HepG2 (cell line): ENCODE measurements at regions not wholly inside any gene's neighbourhood (a gene's known extent, or its start where the extent isn't known, plus 50 kb on each side); places are given as distances from the start of the nearest gene placed in this dataset.

Source experiments
- BCL6 ChIP-seq: IDR thresholded peaks from 2 replicates; pipeline ENCODE4 v1.6.1; 2016; ENCODE audit warnings: missing genetic modification reagents, missing compliant biosample characterization
- FOXJ3 ChIP-seq: sonication (generic); formaldehyde crosslinking; IDR thresholded peaks from 2 replicates; pipeline ENCODE4 v1.4.0; 2020; ENCODE audit warnings: missing genetic modification reagents, mild to moderate bottlenecking, borderline replicate concordance
- HNF4G ChIP-seq, 2 experiments: sonication (generic) in 1 of 2; formaldehyde crosslinking in 1 of 2; IDR thresholded peaks; 2 replicates each; pipeline versions ENCODE4 v1.4.0 to v1.6.1; 2011 to 2020; ENCODE audit warnings: borderline replicate concordance in 2 of 2, low read depth in 2 of 2, mild to moderate bottlenecking in 2 of 2, low read length in 1 of 2, missing genetic modification reagents in 1 of 2, moderate library complexity in 1 of 2
- RARA ChIP-seq: IDR thresholded peaks from 2 replicates; pipeline ENCODE4 v1.6.1; 2016; ENCODE audit warnings: missing genetic modification reagents, missing compliant biosample characterization
- SOX13 ChIP-seq, 3 experiments: fragments of 450-650 bp in 1 of 3; sonication (generic) in 1 of 3; formaldehyde crosslinking in 1 of 3; IDR thresholded peaks in 2 of 3; conservative IDR thresholded peaks in 1 of 3; 2 replicates each; pipeline versions ENCODE4 v1.5.0 to v1.6.1; 2016 to 2020; ENCODE audit warnings: antibody characterized with exemption in 1 of 3, mild to moderate bottlenecking in 1 of 3, missing compliant biosample characterization in 1 of 3, missing genetic modification reagents in 1 of 3, moderate library complexity in 1 of 3
- TCF7 ChIP-seq: sonication (generic); IDR thresholded peaks from 2 replicates; pipeline ENCODE4 v1.6.1; 2016; ENCODE audit warnings: antibody characterized with exemption, low read depth
- ZBTB38 ChIP-seq: sonication (generic); formaldehyde crosslinking; IDR thresholded peaks from 2 replicates; pipeline ENCODE4 v1.5.1; 2020; ENCODE audit warnings: mild to moderate bottlenecking, missing genetic modification reagents
- ZNF143 ChIP-seq: sonication (generic); formaldehyde crosslinking; IDR thresholded peaks from 2 replicates; pipeline ENCODE4 v1.4.0; 2020; ENCODE audit warnings: missing genetic modification reagents
- ZNF354B ChIP-seq: sonication (generic); formaldehyde crosslinking; IDR thresholded peaks from 2 replicates; pipeline ENCODE4 v1.8.0; 2022; ENCODE audit warnings: mild to moderate bottlenecking, missing genetic modification reagents
- ZSCAN22 ChIP-seq: sonication (generic); formaldehyde crosslinking; IDR thresholded peaks from 2 replicates; pipeline ENCODE4 v1.4.0; 2020; ENCODE audit warnings: mild to moderate bottlenecking, missing genetic modification reagents
- TF ChIP-seq, protein P1 (sequence below): sonication (generic); formaldehyde crosslinking; conservative IDR thresholded peaks from 2 replicates; pipeline ENCODE4 v1.5.0; 2020; ENCODE audit warnings: missing genetic modification reagents
- TF ChIP-seq, protein P2 (sequence below): sonication (generic); formaldehyde crosslinking; conservative IDR thresholded peaks from 2 replicates; pipeline ENCODE4 v1.8.0; 2022; ENCODE audit warnings: mild to moderate bottlenecking, moderate library complexity, missing genetic modification reagents
- TF ChIP-seq, protein P3 (sequence below), 2 experiments: IDR thresholded peaks; 2 replicates each; pipeline ENCODE4 v1.6.1; 2011 to 2012; ENCODE audit warnings: low read length in 2 of 2, borderline replicate concordance in 1 of 2, low read depth in 1 of 2, mild to moderate bottlenecking in 1 of 2, moderate library complexity in 1 of 2
- TF ChIP-seq, protein P4 (sequence below): sonication (generic); formaldehyde crosslinking; IDR thresholded peaks from 2 replicates; pipeline ENCODE4 v1.4.0; 2020; ENCODE audit warnings: missing genetic modification reagents, mild to moderate bottlenecking, borderline replicate concordance
- TF ChIP-seq, protein P5 (sequence below): sonication (generic); formaldehyde crosslinking; IDR thresholded peaks from 2 replicates; pipeline ENCODE4 v1.8.1; 2023; ENCODE audit warnings: mild to moderate bottlenecking, missing genetic modification reagents
- TF ChIP-seq, protein P6 (sequence below): IDR thresholded peaks from 2 replicates; pipeline ENCODE4 v1.6.1; 2018; ENCODE audit warnings: missing genetic modification reagents, mild to moderate bottlenecking, missing compliant biosample characterization

DNA sequence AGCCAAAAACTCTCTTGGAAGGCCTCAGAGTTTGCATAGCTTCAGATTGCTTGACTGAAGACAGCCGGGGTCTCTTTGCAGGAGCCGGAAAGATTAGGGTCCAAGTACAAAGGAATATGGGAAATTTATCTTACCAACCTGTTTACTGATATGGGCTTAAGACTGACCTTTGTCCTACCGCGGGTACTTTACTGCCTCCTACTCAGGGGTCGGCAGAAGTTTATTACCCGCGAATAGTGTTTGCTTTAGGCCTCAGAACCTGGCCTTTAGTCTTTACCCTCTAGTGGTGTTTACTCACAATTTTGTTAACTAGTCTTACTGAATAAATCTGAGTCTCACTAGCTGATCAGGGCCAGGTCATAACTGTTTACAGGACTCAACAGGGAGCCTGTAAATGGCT, 765.4 kb upstream of the SPRY2 start (continued):
- TF ChIP-seq, protein P1, sequence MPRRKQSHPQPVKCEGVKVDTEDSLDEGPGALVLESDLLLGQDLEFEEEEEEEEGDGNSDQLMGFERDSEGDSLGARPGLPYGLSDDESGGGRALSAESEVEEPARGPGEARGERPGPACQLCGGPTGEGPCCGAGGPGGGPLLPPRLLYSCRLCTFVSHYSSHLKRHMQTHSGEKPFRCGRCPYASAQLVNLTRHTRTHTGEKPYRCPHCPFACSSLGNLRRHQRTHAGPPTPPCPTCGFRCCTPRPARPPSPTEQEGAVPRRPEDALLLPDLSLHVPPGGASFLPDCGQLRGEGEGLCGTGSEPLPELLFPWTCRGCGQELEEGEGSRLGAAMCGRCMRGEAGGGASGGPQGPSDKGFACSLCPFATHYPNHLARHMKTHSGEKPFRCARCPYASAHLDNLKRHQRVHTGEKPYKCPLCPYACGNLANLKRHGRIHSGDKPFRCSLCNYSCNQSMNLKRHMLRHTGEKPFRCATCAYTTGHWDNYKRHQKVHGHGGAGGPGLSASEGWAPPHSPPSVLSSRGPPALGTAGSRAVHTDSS (CRISPR knock-in tag) = no peak
- TF ChIP-seq RARA (peak; percentile 86), ZSCAN22 (CRISPR knock-in tag) (no peak), TCF7 (peak; percentile 64), ZNF143 (CRISPR knock-in tag) (peak; percentile 63), ZBTB38 (no peak), SOX13 (IDR thresholded peaks at IDR 0.05) (no peak), SOX13 (CRISPR knock-in tag; conservative IDR thresholded peaks at IDR 0.05 in 1 of 2, IDR thresholded peaks at IDR 0.05 in 1 of 2) (peak in 1 of 2 experiments; percentile 50; a peak in 2 of 4 replicates), HNF4G (IDR thresholded peaks at IDR 0.05; ENCODE audit: borderline replicate concordance, low read depth, low read length) (peak; percentile 92), HNF4G (CRISPR knock-in tag; IDR thresholded peaks at IDR 0.05; ENCODE audit: borderline replicate concordance, low read depth) (no peak), ZNF354B (CRISPR knock-in tag) (no peak), BCL6 (CRISPR knock-in tag) (peak; percentile 44; the same call in 1 of the 2 replicates), FOXJ3 (CRISPR knock-in tag) (peak; percentile 78; the same call in 1 of the 2 replicates)
- TF ChIP-seq, protein P2, sequence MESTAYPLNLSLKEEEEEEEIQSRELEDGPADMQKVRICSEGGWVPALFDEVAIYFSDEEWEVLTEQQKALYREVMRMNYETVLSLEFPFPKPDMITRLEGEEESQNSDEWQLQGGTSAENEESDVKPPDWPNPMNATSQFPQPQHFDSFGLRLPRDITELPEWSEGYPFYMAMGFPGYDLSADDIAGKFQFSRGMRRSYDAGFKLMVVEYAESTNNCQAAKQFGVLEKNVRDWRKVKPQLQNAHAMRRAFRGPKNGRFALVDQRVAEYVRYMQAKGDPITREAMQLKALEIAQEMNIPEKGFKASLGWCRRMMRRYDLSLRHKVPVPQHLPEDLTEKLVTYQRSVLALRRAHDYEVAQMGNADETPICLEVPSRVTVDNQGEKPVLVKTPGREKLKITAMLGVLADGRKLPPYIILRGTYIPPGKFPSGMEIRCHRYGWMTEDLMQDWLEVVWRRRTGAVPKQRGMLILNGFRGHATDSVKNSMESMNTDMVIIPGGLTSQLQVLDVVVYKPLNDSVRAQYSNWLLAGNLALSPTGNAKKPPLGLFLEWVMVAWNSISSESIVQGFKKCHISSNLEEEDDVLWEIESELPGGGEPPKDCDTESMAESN = 0 out of 2 replicates have a peak, but pooled peaks have one; percentile 23
- TF ChIP-seq, protein P3, sequence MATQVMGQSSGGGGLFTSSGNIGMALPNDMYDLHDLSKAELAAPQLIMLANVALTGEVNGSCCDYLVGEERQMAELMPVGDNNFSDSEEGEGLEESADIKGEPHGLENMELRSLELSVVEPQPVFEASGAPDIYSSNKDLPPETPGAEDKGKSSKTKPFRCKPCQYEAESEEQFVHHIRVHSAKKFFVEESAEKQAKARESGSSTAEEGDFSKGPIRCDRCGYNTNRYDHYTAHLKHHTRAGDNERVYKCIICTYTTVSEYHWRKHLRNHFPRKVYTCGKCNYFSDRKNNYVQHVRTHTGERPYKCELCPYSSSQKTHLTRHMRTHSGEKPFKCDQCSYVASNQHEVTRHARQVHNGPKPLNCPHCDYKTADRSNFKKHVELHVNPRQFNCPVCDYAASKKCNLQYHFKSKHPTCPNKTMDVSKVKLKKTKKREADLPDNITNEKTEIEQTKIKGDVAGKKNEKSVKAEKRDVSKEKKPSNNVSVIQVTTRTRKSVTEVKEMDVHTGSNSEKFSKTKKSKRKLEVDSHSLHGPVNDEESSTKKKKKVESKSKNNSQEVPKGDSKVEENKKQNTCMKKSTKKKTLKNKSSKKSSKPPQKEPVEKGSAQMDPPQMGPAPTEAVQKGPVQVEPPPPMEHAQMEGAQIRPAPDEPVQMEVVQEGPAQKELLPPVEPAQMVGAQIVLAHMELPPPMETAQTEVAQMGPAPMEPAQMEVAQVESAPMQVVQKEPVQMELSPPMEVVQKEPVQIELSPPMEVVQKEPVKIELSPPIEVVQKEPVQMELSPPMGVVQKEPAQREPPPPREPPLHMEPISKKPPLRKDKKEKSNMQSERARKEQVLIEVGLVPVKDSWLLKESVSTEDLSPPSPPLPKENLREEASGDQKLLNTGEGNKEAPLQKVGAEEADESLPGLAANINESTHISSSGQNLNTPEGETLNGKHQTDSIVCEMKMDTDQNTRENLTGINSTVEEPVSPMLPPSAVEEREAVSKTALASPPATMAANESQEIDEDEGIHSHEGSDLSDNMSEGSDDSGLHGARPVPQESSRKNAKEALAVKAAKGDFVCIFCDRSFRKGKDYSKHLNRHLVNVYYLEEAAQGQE (IDR thresholded peaks at IDR 0.05; ENCODE audit: borderline replicate concordance in 1 of 2, low read depth in 1 of 2, low read length in 2 of 2) = peak in 1 of 2 experiments; percentile 14; a peak in 1 of 4 replicates
- TF ChIP-seq, protein P4, sequence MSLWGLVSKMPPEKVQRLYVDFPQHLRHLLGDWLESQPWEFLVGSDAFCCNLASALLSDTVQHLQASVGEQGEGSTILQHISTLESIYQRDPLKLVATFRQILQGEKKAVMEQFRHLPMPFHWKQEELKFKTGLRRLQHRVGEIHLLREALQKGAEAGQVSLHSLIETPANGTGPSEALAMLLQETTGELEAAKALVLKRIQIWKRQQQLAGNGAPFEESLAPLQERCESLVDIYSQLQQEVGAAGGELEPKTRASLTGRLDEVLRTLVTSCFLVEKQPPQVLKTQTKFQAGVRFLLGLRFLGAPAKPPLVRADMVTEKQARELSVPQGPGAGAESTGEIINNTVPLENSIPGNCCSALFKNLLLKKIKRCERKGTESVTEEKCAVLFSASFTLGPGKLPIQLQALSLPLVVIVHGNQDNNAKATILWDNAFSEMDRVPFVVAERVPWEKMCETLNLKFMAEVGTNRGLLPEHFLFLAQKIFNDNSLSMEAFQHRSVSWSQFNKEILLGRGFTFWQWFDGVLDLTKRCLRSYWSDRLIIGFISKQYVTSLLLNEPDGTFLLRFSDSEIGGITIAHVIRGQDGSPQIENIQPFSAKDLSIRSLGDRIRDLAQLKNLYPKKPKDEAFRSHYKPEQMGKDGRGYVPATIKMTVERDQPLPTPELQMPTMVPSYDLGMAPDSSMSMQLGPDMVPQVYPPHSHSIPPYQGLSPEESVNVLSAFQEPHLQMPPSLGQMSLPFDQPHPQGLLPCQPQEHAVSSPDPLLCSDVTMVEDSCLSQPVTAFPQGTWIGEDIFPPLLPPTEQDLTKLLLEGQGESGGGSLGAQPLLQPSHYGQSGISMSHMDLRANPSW (CRISPR knock-in tag) = no peak
- TF ChIP-seq, protein P5, sequence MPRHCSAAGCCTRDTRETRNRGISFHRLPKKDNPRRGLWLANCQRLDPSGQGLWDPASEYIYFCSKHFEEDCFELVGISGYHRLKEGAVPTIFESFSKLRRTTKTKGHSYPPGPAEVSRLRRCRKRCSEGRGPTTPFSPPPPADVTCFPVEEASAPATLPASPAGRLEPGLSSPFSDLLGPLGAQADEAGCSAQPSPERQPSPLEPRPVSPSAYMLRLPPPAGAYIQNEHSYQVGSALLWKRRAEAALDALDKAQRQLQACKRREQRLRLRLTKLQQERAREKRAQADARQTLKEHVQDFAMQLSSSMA = no peak
- TF ChIP-seq, protein P6, sequence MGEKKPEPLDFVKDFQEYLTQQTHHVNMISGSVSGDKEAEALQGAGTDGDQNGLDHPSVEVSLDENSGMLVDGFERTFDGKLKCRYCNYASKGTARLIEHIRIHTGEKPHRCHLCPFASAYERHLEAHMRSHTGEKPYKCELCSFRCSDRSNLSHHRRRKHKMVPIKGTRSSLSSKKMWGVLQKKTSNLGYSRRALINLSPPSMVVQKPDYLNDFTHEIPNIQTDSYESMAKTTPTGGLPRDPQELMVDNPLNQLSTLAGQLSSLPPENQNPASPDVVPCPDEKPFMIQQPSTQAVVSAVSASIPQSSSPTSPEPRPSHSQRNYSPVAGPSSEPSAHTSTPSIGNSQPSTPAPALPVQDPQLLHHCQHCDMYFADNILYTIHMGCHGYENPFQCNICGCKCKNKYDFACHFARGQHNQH (CRISPR knock-in tag) = no peak
